Mammary epithelial cell (primary cell): ENCODE measurements at regions not wholly inside any gene's neighbourhood (a gene's known extent, or its start where the extent isn't known, plus 50 kb on each side); places are given as distances from the start of the nearest gene placed in this dataset.

ENCODE experiments used
- EZH2 ChIP-seq: IDR thresholded peaks from 2 replicates; pipeline ENCODE4 v1.6.1; 2012; ENCODE audit warnings: low read length, inconsistent platforms, borderline replicate concordance
- TF ChIP-seq, protein P1 (sequence below), 2 donors: IDR thresholded peaks in 1 of 2; conservative IDR thresholded peaks in 1 of 2; 2 replicates each; pipeline ENCODE4 v1.5.1; 2011 to 2012; ENCODE audit warnings: inconsistent platforms in 2 of 2, low read length in 2 of 2, mild to moderate bottlenecking in 2 of 2, control low read depth in 1 of 2, low read depth in 1 of 2; ENCODE audit not compliant: insufficient read depth in 1 of 2; ENCODE audit errors: extremely low read depth in 1 of 2

DNA sequence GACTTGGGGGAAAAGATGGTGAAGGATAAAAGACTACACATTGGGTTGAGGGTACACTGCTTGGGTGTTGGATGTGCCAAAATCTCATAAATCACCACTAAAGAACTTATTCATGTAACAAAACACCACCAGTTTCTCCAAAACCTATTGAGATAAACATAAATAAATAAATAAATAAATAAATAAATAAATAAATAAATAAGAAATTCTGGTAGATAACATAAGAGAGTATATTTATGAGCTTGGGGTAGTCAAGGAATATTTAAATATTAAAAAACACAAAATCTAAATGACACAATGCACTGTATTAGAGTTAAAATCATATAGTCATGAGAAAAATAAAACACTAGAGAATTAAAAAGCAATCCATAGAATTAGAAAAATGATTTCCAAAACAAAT is 333.5 kb upstream of the NRG3 start:
- TF ChIP-seq, protein P1, sequence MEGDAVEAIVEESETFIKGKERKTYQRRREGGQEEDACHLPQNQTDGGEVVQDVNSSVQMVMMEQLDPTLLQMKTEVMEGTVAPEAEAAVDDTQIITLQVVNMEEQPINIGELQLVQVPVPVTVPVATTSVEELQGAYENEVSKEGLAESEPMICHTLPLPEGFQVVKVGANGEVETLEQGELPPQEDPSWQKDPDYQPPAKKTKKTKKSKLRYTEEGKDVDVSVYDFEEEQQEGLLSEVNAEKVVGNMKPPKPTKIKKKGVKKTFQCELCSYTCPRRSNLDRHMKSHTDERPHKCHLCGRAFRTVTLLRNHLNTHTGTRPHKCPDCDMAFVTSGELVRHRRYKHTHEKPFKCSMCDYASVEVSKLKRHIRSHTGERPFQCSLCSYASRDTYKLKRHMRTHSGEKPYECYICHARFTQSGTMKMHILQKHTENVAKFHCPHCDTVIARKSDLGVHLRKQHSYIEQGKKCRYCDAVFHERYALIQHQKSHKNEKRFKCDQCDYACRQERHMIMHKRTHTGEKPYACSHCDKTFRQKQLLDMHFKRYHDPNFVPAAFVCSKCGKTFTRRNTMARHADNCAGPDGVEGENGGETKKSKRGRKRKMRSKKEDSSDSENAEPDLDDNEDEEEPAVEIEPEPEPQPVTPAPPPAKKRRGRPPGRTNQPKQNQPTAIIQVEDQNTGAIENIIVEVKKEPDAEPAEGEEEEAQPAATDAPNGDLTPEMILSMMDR (conservative IDR thresholded peaks at IDR 0.05 in 1 of 2, IDR thresholded peaks at IDR 0.05 in 1 of 2; ENCODE audit: extremely low read depth in 1 of 2, insufficient read depth in 1 of 2, low read depth in 1 of 2, low read length in 2 of 2) = no peak
- no peak for TF ChIP-seq EZH2
